Adrenal gland (tissue), 5 donors: ENCODE measurements at regions not wholly inside any gene's neighbourhood (a gene's known extent, or its start where the extent isn't known, plus 50 kb on each side); places are given as distances from the start of the nearest gene placed in this dataset.

Experiments
- POLR2A ChIP-seq, 2 donors: fragments of 450-650 bp; IDR thresholded peaks; one replicate each; pipeline ENCODE4 v1.6.1; 2017; ENCODE audit warnings: antibody characterized with exemption in 2 of 2, mild to moderate bottlenecking in 2 of 2, moderate library complexity in 1 of 2
- TF ChIP-seq, protein P1 (sequence below), 6 experiments: fragments of 450-650 bp in 4 of 6; fragments of 200-600 bp in 2 of 6; sonication (generic) in 1 of 6; IDR thresholded peaks; 1 replicate in 5 of 6; 2 replicates in 1 of 6; pipeline versions ENCODE4 v1.5.1 to v1.8.0; 2016 to 2021; ENCODE audit warnings: antibody characterized with exemption in 6 of 6, mild to moderate bottlenecking in 2 of 6, moderate library complexity in 1 of 6
- donor health status: DM: no; HTN: no; CAD: no.

DNA sequence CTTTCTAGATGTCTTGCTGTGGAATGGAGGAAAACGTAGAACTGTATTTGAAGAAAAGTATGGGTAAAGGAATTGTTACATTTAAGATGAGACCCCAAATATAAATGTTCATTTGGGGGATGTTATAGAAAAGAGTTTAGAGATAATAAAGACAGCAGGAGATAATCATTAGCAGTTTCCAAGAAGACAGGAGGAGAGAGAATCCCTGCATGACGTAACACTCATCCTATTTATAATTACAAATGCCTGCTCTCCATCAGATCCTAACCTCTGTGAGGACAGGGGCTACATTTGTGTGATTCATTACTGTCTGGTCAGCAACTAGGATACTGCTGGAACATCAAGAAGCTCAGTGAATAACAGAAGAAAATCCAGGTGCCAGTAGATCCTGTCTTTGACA lies 133.0 kb upstream of the HDDC2 start:
- TF ChIP-seq POLR2A (IDR thresholded peaks at IDR 0.05) = no peak
- TF ChIP-seq, protein P1, sequence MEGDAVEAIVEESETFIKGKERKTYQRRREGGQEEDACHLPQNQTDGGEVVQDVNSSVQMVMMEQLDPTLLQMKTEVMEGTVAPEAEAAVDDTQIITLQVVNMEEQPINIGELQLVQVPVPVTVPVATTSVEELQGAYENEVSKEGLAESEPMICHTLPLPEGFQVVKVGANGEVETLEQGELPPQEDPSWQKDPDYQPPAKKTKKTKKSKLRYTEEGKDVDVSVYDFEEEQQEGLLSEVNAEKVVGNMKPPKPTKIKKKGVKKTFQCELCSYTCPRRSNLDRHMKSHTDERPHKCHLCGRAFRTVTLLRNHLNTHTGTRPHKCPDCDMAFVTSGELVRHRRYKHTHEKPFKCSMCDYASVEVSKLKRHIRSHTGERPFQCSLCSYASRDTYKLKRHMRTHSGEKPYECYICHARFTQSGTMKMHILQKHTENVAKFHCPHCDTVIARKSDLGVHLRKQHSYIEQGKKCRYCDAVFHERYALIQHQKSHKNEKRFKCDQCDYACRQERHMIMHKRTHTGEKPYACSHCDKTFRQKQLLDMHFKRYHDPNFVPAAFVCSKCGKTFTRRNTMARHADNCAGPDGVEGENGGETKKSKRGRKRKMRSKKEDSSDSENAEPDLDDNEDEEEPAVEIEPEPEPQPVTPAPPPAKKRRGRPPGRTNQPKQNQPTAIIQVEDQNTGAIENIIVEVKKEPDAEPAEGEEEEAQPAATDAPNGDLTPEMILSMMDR (IDR thresholded peaks at IDR 0.05) = no peak
